ENCODE measurements at regions not wholly inside any gene's neighbourhood (a gene's known extent, or its start where the extent isn't known, plus 50 kb on each side); places are given as distances from the start of the nearest gene placed in this dataset.

- DNase-seq (ENCODE audit: low read depth, low spot score) = no peak
Observed at GRCh38 chr11:71342116-71342515, 89.7 kb upstream of the SHANK2 start.

GRCh38 chr11:71341596-71341995 lies 89.2 kb upstream of the SHANK2 start:
- no peak for TF ChIP-seq CTCF (IDR thresholded peaks at IDR 0.05; ENCODE audit: low read depth, low read length)
- Histone ChIP-seq H3K27me3 (ENCODE audit: control insufficient read depth, insufficient read depth, low read length) (peaks cover 11% of the 10 kb centered on the region), H3K4me3 (ENCODE audit: low read depth, low read length) (no peak overlapping the region), H3K9me3 (ENCODE audit: control insufficient read depth, insufficient read depth, low read length) (peaks cover 10% of the 10 kb centered on the region; the same call in 1 of the 2 replicates), H3K27ac (ENCODE audit: low read depth, low read length) (no peak overlapping the region)
- POLR2A ChIA-PET = no interaction called here
- DNase-seq (ENCODE audit: low read depth, low spot score) = no peak
- CTCF ChIA-PET = no interaction called here

More at GRCh38 chr11:71342116-71342515, 89.7 kb upstream of the SHANK2 start:
- H3K4me3 ChIP-seq (ENCODE audit: low read depth, low read length) = no peak overlapping the region
- no peak overlapping the region for H3K27ac ChIP-seq (ENCODE audit: low read depth, low read length)
- ChIA-PET POLR2A (no interaction called here), CTCF (no interaction called here)
- peaks cover 10% of the 10 kb centered on the region; the same call in 1 of the 2 replicates for H3K9me3 ChIP-seq (ENCODE audit: control insufficient read depth, insufficient read depth, low read length)
- TF ChIP-seq CTCF (IDR thresholded peaks at IDR 0.05; ENCODE audit: low read depth, low read length) = no peak
- peaks cover 9% of the 10 kb centered on the region for H3K27me3 ChIP-seq (ENCODE audit: control insufficient read depth, insufficient read depth, low read length)

- Histone ChIP-seq H3K4me3 (ENCODE audit: low read depth, low read length) (no peak overlapping the region), H3K9me3 (ENCODE audit: control insufficient read depth, insufficient read depth, low read length) (peaks cover 10% of the 10 kb centered on the region; the same call in 1 of the 2 replicates), H3K27ac (ENCODE audit: low read depth, low read length) (no peak overlapping the region), H3K27me3 (ENCODE audit: control insufficient read depth, insufficient read depth, low read length) (peaks cover 12% of the 10 kb centered on the region)
- ChIA-PET CTCF (no interaction called here), POLR2A (no interaction called here)
- no peak for TF ChIP-seq CTCF (IDR thresholded peaks at IDR 0.05; ENCODE audit: low read depth, low read length)
- DNase-seq (ENCODE audit: low read depth, low spot score) = no peak
Observed at GRCh38 chr11:71341173-71341572, 88.8 kb upstream of the SHANK2 start.

- POLR2A ChIA-PET = interaction anchor here (1.8 kb wide), 1 partner anchor 41 kb away, joined by 10 read pairs; no protein-coding TSS in a partner anchor
- H3K4me3 ChIP-seq (ENCODE audit: low read depth, low read length) = no peak overlapping the region
- no peak for DNase-seq (ENCODE audit: low read depth, low spot score)
- H3K9me3 ChIP-seq (ENCODE audit: control insufficient read depth, insufficient read depth, low read length) = peaks cover 10% of the 10 kb centered on the region; the same call in 1 of the 2 replicates
- CTCF ChIA-PET = no interaction called here
- peaks cover 14% of the 10 kb centered on the region for H3K27me3 ChIP-seq (ENCODE audit: control insufficient read depth, insufficient read depth, low read length)
- no peak overlapping the region for H3K27ac ChIP-seq (ENCODE audit: low read depth, low read length)
- TF ChIP-seq CTCF (IDR thresholded peaks at IDR 0.05; ENCODE audit: low read depth, low read length) = no peak
Observed at GRCh38 chr11:71340086-71340606, 87.8 kb upstream of the SHANK2 start.

- TF ChIP-seq CTCF (IDR thresholded peaks at IDR 0.05; ENCODE audit: low read depth, low read length) = no peak
- H3K27ac ChIP-seq (ENCODE audit: low read depth, low read length) = peak overlapping the region; percentile 52
Observed at GRCh38 chr11:71339396-71339881, 87.1 kb upstream of the SHANK2 start.

More at GRCh38 chr11:71339396-71339881, 87.1 kb upstream of the SHANK2 start:
- Histone ChIP-seq H3K9me3 (ENCODE audit: control insufficient read depth, insufficient read depth, low read length) (peaks cover 10% of the 10 kb centered on the region), H3K27me3 (ENCODE audit: control insufficient read depth, insufficient read depth, low read length) (peaks cover 10% of the 10 kb centered on the region), H3K4me3 (ENCODE audit: low read depth, low read length) (peak overlapping the region; percentile 7)
- ChIA-PET CTCF (interaction anchor here (1.2 kb wide), 1 partner anchor 252 kb away, joined by 3 read pairs; no protein-coding TSS in a partner anchor), POLR2A (interaction anchor here (1.1 to 1.8 kb wide), 3 partner anchors 40 to 98 kb away, joined by 4 to 10 read pairs (median 5); no protein-coding TSS in a partner anchor)
- DNase-seq (ENCODE audit: low read depth, low spot score) = no peak

Data from AG04450 (cell line).